B cell (primary cell): ENCODE measurements at regions not wholly inside any gene's neighbourhood (a gene's known extent, or its start where the extent isn't known, plus 50 kb on each side); places are given as distances from the start of the nearest gene placed in this dataset.

Source experiments
- ATAC-seq: fragments of 200-7000 bp; cut with Tn5 transposase; one replicate; pipeline ENCODE4 v1.10.0; 2021; ENCODE audit warnings: low read depth, mild to moderate bottlenecking, moderate number of reproducible peaks, moderate library complexity
- CTCF ChIA-PET: fragments of 350-600 bp; sonication (Branson Sonifier 250); formaldehyde crosslinking; loops from one replicate; lab custom pipeline; 2021; ENCODE audit warnings: antibody characterized with exemption, inconsistent platforms; lab: Charles Lee
- POLR2A ChIA-PET: fragments of 350-600 bp; sonication (Branson Sonifier 250); formaldehyde crosslinking; loops from one replicate; lab custom pipeline; 2021; ENCODE audit warnings: antibody characterized with exemption; lab: Charles Lee
- DNase-seq: peaks from one replicate; pipeline ENCODE4 v3.0.0; 2013
- H2AFZ ChIP-seq: 2 replicates; pipeline ENCODE4 v1.6.1; 2012; ENCODE audit warnings: mild to moderate bottlenecking, low read depth, low read length; ENCODE audit not compliant: insufficient read depth, poor library complexity, severe bottlenecking
- H3K27ac ChIP-seq, 2 donors: 1 replicate in 1 of 2; 2 replicates in 1 of 2; pipeline ENCODE4 v1.5.1; 2012 to 2013; ENCODE audit warnings: low read length in 2 of 2, mild to moderate bottlenecking in 2 of 2, moderate library complexity in 1 of 2
- H3K27me3 ChIP-seq, 4 experiments: fragments of 200-600 bp in 1 of 4; sonication (generic) in 1 of 4; replicated peaks in 1 of 4; 1 replicate in 2 of 4; 2 replicates in 2 of 4; pipeline versions ENCODE4 v1.6.1 to v1.7.0; 2013 to 2016; ENCODE audit warnings: low read length in 3 of 4, mild to moderate bottlenecking in 2 of 4, mixed read lengths in 1 of 4, moderate library complexity in 1 of 4; ENCODE audit not compliant: insufficient read depth in 4 of 4, control insufficient read depth in 3 of 4; ENCODE audit errors: control extremely low read depth in 1 of 4
- H3K36me3 ChIP-seq, 2 experiments: replicated peaks in 1 of 2; 1 replicate in 1 of 2; 2 replicates in 1 of 2; pipeline versions ENCODE4 v1.6.1 to v1.7.1; 2013; ENCODE audit warnings: low read length in 1 of 2; ENCODE audit not compliant: insufficient read depth in 2 of 2, control insufficient read depth in 1 of 2; ENCODE audit errors: control extremely low read depth in 1 of 2, extremely low read depth in 1 of 2
- H3K4me1 ChIP-seq, 2 donors: fragments of 200-600 bp in 1 of 2; sonication (generic) in 1 of 2; 1 replicate in 1 of 2; 2 replicates in 1 of 2; pipeline versions ENCODE4 v1.5.1 to v1.6.1; 2013 to 2017; ENCODE audit warnings: low read length in 2 of 2; ENCODE audit not compliant: control insufficient read depth in 2 of 2, insufficient read depth in 2 of 2
- H3K4me2 ChIP-seq: replicated peaks from 2 replicates; pipeline ENCODE3; 2012; ENCODE audit warnings: mild to moderate bottlenecking, low read depth, low read length; ENCODE audit not compliant: poor library complexity, severe bottlenecking
- H3K4me3 ChIP-seq, 5 experiments: fragments of 200-600 bp in 1 of 5; sonication (generic) in 1 of 5; 1 replicate in 3 of 5; 2 replicates in 2 of 5; pipeline versions ENCODE4 v1.5.1 to v1.7.0; 2011 to 2016; ENCODE audit warnings: low read length in 4 of 5, mild to moderate bottlenecking in 4 of 5, low read depth in 2 of 5, control low read depth in 1 of 5, moderate library complexity in 1 of 5; ENCODE audit not compliant: insufficient read depth in 1 of 5; ENCODE audit errors: control extremely low read depth in 1 of 5, extremely low read depth in 1 of 5
- H3K79me2 ChIP-seq: fragments of 200-600 bp; sonication (generic); one replicate; pipeline ENCODE4 v1.6.0; 2016; ENCODE audit warnings: low read length; ENCODE audit not compliant: control insufficient read depth, insufficient read depth
- H3K9ac ChIP-seq: fragments of 200-600 bp; sonication (generic); 2 replicates; pipeline ENCODE4 v1.6.1; 2017; ENCODE audit warnings: mild to moderate bottlenecking, low read length, moderate library complexity
- H3K9me3 ChIP-seq, 3 donors: one replicate each; pipeline versions ENCODE4 v1.6.1 to v1.7.1; 2013; ENCODE audit warnings: low read length in 2 of 3; ENCODE audit not compliant: control insufficient read depth in 2 of 3, insufficient read depth in 1 of 3; ENCODE audit errors: control extremely low read depth in 1 of 3
- H4K20me1 ChIP-seq: 2 replicates; pipeline ENCODE4 v1.6.0; 2012; ENCODE audit warnings: mild to moderate bottlenecking, low read length; ENCODE audit not compliant: insufficient read depth, control insufficient read depth, poor library complexity, severe bottlenecking
- H3K27ac Mint-ChIP-seq: one replicate; pipeline ENCODE4 v1.8.0; 2021; ENCODE audit warnings: mixed read lengths
- H3K27me3 Mint-ChIP-seq: one replicate; pipeline ENCODE4 v1.8.0; 2021; ENCODE audit warnings: mixed read lengths
- H3K4me1 Mint-ChIP-seq: one replicate; pipeline ENCODE4 v1.8.0; 2021; ENCODE audit warnings: mixed read lengths
- H3K4me3 Mint-ChIP-seq: one replicate; pipeline ENCODE4 v1.8.0; 2021; ENCODE audit warnings: mixed read lengths
- H3K9me3 Mint-ChIP-seq: one replicate; pipeline ENCODE4 v1.8.0; 2022; ENCODE audit warnings: mixed read lengths; ENCODE audit not compliant: insufficient read depth
- EZH2 ChIP-seq: IDR thresholded peaks from 2 replicates; pipeline ENCODE4 v1.6.1; 2012; ENCODE audit warnings: borderline replicate concordance, low read depth, mild to moderate bottlenecking, moderate library complexity, low read length; ENCODE audit not compliant: insufficient read depth, poor library complexity, severe bottlenecking
- WGBS: methylation state at CpG from one replicate; pipeline ENCODE4 v1.1.5; 2013; ENCODE audit warnings: missing lambda C conversion rate; ENCODE audit not compliant: insufficient coverage; 5-methylcytosine and 5-hydroxymethylcytosine counted together
- intact Hi-C: fragments of 100-400 bp; cut with micrococcal nuclease; formaldehyde crosslinking; loops from one replicate; pipeline ENCODE4 v1.10.0; 2022
- TF ChIP-seq, protein P1 (sequence below): fragments of 200-600 bp; IDR thresholded peaks from one replicate; pipeline ENCODE4 v1.8.0; 2022; ENCODE audit warnings: antibody characterized with exemption, mild to moderate bottlenecking

DNA sequence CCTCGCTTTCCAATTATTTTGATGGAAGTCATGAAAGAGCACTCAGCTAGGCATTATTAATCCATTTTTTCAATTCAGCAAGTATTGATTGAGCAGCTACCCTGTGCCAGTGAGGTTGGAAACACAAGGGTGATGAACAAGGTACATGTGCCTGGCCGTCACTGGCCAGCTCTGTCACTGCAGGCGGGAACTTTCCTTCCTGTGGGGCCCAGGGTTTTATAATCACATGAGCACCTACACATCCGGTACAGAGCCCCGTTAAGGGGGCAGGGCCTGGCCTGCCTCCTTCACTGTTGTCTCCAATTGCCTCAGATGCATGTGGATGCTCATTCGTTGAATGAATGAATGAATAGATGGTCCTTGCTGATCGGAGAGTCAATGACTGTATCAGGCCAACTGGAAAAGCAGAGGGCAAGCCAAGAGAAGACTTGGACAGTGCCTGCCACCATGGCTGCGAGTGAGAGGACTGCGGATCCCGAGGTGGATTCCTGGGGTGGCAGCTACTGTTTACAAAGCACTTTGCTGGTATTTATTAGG, 55.9 kb upstream of the KCNMB1 start:
- H3K9me3 Mint-ChIP-seq: no peaks in the 10 kb centered on the region
- CTCF ChIA-PET: no interaction called here

GRCh38 chr5:170444181-170444580, 55.0 kb upstream of the KCNMB1 start:
- no peak overlapping the region for H3K4me3 Mint-ChIP-seq

More for the DNA sequence above, 55.9 kb upstream of the KCNMB1 start:
- Histone ChIP-seq H3K9me3 (peaks cover 0 to 4% (median 3%) of the 10 kb centered on the region in 3 donors), H3K27ac (no peak overlapping the region), H2AFZ (peak overlapping the region; percentile 38), H4K20me1 (no peaks in the 10 kb centered on the region), H3K9ac (no peak overlapping the region), H3K4me1 (no peaks in the 10 kb centered on the region), H3K4me2 (no peak overlapping the region), H3K36me3 (no peaks in the 10 kb centered on the region), H3K79me2 (no peaks in the 10 kb centered on the region), H3K27me3 (no peaks in the 10 kb centered on the region), H3K4me3 (no peak overlapping the region)
- no peaks in the 10 kb centered on the region for H3K27me3 Mint-ChIP-seq
- no peak overlapping the region for H3K4me3 Mint-ChIP-seq
- TF ChIP-seq, protein P1, sequence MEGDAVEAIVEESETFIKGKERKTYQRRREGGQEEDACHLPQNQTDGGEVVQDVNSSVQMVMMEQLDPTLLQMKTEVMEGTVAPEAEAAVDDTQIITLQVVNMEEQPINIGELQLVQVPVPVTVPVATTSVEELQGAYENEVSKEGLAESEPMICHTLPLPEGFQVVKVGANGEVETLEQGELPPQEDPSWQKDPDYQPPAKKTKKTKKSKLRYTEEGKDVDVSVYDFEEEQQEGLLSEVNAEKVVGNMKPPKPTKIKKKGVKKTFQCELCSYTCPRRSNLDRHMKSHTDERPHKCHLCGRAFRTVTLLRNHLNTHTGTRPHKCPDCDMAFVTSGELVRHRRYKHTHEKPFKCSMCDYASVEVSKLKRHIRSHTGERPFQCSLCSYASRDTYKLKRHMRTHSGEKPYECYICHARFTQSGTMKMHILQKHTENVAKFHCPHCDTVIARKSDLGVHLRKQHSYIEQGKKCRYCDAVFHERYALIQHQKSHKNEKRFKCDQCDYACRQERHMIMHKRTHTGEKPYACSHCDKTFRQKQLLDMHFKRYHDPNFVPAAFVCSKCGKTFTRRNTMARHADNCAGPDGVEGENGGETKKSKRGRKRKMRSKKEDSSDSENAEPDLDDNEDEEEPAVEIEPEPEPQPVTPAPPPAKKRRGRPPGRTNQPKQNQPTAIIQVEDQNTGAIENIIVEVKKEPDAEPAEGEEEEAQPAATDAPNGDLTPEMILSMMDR: no peak
- no peak for TF ChIP-seq EZH2
- H3K27ac Mint-ChIP-seq: no peak overlapping the region
- H3K4me1 Mint-ChIP-seq: no peaks in the 10 kb centered on the region
- DNase-seq (no peak), ATAC-seq (no peak)
- WGBS: 86% methylated on average over 7 of the region's 10 CpGs
- POLR2A ChIA-PET: no interaction called here
- intact Hi-C loops: no loop called here

More at GRCh38 chr5:170444181-170444580, 55.0 kb upstream of the KCNMB1 start:
- Histone ChIP-seq H3K4me3 (no peak overlapping the region), H2AFZ (no peak overlapping the region), H3K4me2 (no peak overlapping the region), H3K79me2 (no peaks in the 10 kb centered on the region), H4K20me1 (no peaks in the 10 kb centered on the region), H3K27me3 (no peaks in the 10 kb centered on the region), H3K9me3 (peaks cover 0 to 4% (median 3%) of the 10 kb centered on the region in 3 donors), H3K9ac (no peak overlapping the region), H3K4me1 (no peaks in the 10 kb centered on the region), H3K27ac (no peak overlapping the region), H3K36me3 (no peaks in the 10 kb centered on the region)
- H3K27ac Mint-ChIP-seq: no peak overlapping the region
- H3K4me1 Mint-ChIP-seq: no peaks in the 10 kb centered on the region
- ChIA-PET POLR2A (no interaction called here), CTCF (interaction anchor here (0.7 kb wide), 1 partner anchor 52 kb away, joined by 3 read pairs; no protein-coding TSS in a partner anchor)
- no peaks in the 10 kb centered on the region for H3K27me3 Mint-ChIP-seq
- H3K9me3 Mint-ChIP-seq: no peaks in the 10 kb centered on the region
- DNase-seq (no peak), ATAC-seq (no peak)
- intact Hi-C loops: no loop called here
- TF ChIP-seq EZH2: no peak
- WGBS: 96% methylated on average over 5 of the region's 7 CpGs
